Panc1 (cell line): ENCODE measurements at regions not wholly inside any gene's neighbourhood (a gene's known extent, or its start where the extent isn't known, plus 50 kb on each side); places are given as distances from the start of the nearest gene placed in this dataset.

ENCODE experiments used
- ATAC-seq: fragments of 200-7000 bp; cut with Tn5 transposase; 2 replicates; pipeline ENCODE4 v1.9.1; 2020; ENCODE audit warnings: mild to moderate bottlenecking, moderate library complexity
- BruUV-seq: library from RNA; stranded (reverse); fragments of 400-500 nt; replicated peaks from 2 replicates; lab custom pipeline; 2021; lab: Mats Ljungman, UMichigan
- CTCF ChIA-PET: fragments of 300-600 bp; sonication (Branson Sonifier 250); formaldehyde crosslinking; loops from one replicate; lab custom pipeline; 2022; ENCODE audit warnings: antibody characterized with exemption; lab: Charles Lee
- POLR2A ChIA-PET: fragments of 300-600 bp; sonication (Branson Sonifier 250); formaldehyde crosslinking; loops from one replicate; lab custom pipeline; 2022; ENCODE audit warnings: antibody characterized with exemption; lab: Charles Lee
- DNase-seq: peaks from one replicate; pipeline ENCODE4 v3.0.0-alpha.2; 2010; ENCODE audit warnings: low read depth, low spot score
- H3K27ac ChIP-seq: 2 replicates; pipeline ENCODE4 v1.5.1; 2011; ENCODE audit warnings: mild to moderate bottlenecking, low read length, inconsistent platforms
- H3K27me3 ChIP-seq: fragments of 200-500 bp; sonication (Bioruptor generic); 2 replicates; pipeline ENCODE4 v1.6.0; 2014; ENCODE audit warnings: low read length, inconsistent platforms; ENCODE audit not compliant: control insufficient read depth, insufficient read depth
- H3K36me3 ChIP-seq: fragments of 200-500 bp; sonication (Bioruptor generic); 2 replicates; pipeline ENCODE4 v1.5.1; 2014; ENCODE audit warnings: inconsistent platforms, mild to moderate bottlenecking, low read length, moderate library complexity; ENCODE audit not compliant: control insufficient read depth, insufficient read depth
- H3K4me1 ChIP-seq: 2 replicates; pipeline ENCODE4 v1.5.1; 2011; ENCODE audit warnings: inconsistent platforms, mild to moderate bottlenecking, low read length, moderate library complexity; ENCODE audit not compliant: control insufficient read depth, insufficient read depth
- H3K4me3 ChIP-seq, 2 experiments: 2 replicates each; pipeline ENCODE4 v1.5.1; 2011 to 2012; ENCODE audit warnings: low read depth in 2 of 2, low read length in 2 of 2, mild to moderate bottlenecking in 2 of 2, inconsistent platforms in 1 of 2, moderate library complexity in 1 of 2
- H3K9me3 ChIP-seq: fragments of 200-500 bp; sonication (Bioruptor generic); 2 replicates; pipeline ENCODE4 v1.5.1; 2014; ENCODE audit warnings: low read depth, mild to moderate bottlenecking, inconsistent platforms, low read length, moderate library complexity; ENCODE audit not compliant: control insufficient read depth, insufficient read depth
- CTCF ChIP-seq: fragments of 450-650 bp; IDR thresholded peaks from 2 replicates; pipeline ENCODE4 v1.5.1; 2017; ENCODE audit warnings: mild to moderate bottlenecking
- POLR2AphosphoS5 ChIP-seq: IDR thresholded peaks from 2 replicates; pipeline ENCODE4 v1.6.1; 2012; ENCODE audit warnings: mild to moderate bottlenecking, low read depth, low read length, moderate library complexity
- SIN3A ChIP-seq: IDR thresholded peaks from 2 replicates; pipeline ENCODE4 v1.6.1; 2012; ENCODE audit warnings: low read depth, mild to moderate bottlenecking, low read length, moderate library complexity, borderline replicate concordance; ENCODE audit not compliant: insufficient read depth
- TCF7L2 ChIP-seq: IDR thresholded peaks from 2 replicates; pipeline ENCODE4 v1.6.1; 2011; ENCODE audit warnings: mild to moderate bottlenecking, low read depth, low read length, inconsistent platforms
- in situ Hi-C: cut with HindIII; loops from 2 replicates; pipeline ENCODE4 v1.10.0; 2016; ENCODE audit warnings: low sequenced_read_pairs, low pct_unique_long_range_greater_than_20kb
- intact Hi-C: fragments of 100-400 bp; cut with micrococcal nuclease; formaldehyde crosslinking; loops from one replicate; pipeline ENCODE4 v1.10.0; 2022; ENCODE audit not compliant: unreplicated experiment
- TF ChIP-seq, protein P1 (sequence below), 2 experiments: IDR thresholded peaks; 2 replicates each; pipeline ENCODE4 v1.6.1; 2011 to 2012; ENCODE audit warnings: low read depth in 2 of 2, control low read depth in 1 of 2, low read length in 1 of 2, mild to moderate bottlenecking in 1 of 2, moderate library complexity in 1 of 2; ENCODE audit not compliant: insufficient read depth in 1 of 2

DNA sequence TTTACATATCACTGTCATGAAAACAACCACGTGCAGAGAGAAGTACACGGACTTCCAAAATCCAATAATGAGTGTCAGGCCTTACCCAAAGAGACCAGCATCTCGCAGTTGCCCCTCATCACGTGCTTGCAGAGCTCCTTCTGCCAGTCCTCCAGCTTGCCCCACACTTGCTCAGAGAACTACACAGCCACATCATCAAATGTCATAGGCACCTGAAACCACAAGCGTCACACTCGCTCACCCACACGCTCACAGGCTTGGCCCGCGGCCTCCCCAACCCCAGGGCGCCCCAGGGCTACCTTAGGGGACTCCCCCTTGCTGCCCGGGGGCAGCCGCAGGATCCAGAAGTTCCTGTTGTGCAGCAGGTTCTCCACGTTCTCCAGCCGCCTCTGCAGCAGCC is 123.4 kb upstream of the ZNF746 start:
- no TSS peak for BruUV-seq
- Histone ChIP-seq H3K27me3 (no peaks in the 10 kb centered on the region), H3K4me3 (no peak overlapping the region), H3K36me3 (no peaks in the 10 kb centered on the region; the same call in 1 of the 2 replicates), H3K9me3 (no peaks in the 10 kb centered on the region), H3K4me1 (peaks cover 8% of the 10 kb centered on the region; the same call in 1 of the 2 replicates), H3K27ac (no peak overlapping the region)
- DNase-seq (no peak), ATAC-seq (no peak)
- POLR2A ChIA-PET = no interaction called here
- TF ChIP-seq CTCF = no peak
- CTCF ChIA-PET = interaction anchor here (0.6 kb wide), 1 partner anchor 36 kb away, joined by 3 read pairs; no protein-coding TSS in a partner anchor
- intact Hi-C loops = no loop called here
- in situ Hi-C loops = no loop called here

- Histone ChIP-seq H3K36me3 (peaks cover 7% of the 10 kb centered on the region), H3K4me3 (no peak overlapping the region), H3K9me3 (no peaks in the 10 kb centered on the region), H3K27ac (no peak overlapping the region), H3K4me1 (no peaks in the 10 kb centered on the region), H3K27me3 (no peaks in the 10 kb centered on the region)
- DNase-seq (no peak), ATAC-seq (no peak)
- intact Hi-C loops (no loop called here), in situ Hi-C loops (no loop called here)
- POLR2A ChIA-PET = no interaction called here
- TF ChIP-seq TCF7L2 (no peak), SIN3A (no peak), CTCF (no peak), POLR2AphosphoS5 (no peak)
- TF ChIP-seq, protein P1, sequence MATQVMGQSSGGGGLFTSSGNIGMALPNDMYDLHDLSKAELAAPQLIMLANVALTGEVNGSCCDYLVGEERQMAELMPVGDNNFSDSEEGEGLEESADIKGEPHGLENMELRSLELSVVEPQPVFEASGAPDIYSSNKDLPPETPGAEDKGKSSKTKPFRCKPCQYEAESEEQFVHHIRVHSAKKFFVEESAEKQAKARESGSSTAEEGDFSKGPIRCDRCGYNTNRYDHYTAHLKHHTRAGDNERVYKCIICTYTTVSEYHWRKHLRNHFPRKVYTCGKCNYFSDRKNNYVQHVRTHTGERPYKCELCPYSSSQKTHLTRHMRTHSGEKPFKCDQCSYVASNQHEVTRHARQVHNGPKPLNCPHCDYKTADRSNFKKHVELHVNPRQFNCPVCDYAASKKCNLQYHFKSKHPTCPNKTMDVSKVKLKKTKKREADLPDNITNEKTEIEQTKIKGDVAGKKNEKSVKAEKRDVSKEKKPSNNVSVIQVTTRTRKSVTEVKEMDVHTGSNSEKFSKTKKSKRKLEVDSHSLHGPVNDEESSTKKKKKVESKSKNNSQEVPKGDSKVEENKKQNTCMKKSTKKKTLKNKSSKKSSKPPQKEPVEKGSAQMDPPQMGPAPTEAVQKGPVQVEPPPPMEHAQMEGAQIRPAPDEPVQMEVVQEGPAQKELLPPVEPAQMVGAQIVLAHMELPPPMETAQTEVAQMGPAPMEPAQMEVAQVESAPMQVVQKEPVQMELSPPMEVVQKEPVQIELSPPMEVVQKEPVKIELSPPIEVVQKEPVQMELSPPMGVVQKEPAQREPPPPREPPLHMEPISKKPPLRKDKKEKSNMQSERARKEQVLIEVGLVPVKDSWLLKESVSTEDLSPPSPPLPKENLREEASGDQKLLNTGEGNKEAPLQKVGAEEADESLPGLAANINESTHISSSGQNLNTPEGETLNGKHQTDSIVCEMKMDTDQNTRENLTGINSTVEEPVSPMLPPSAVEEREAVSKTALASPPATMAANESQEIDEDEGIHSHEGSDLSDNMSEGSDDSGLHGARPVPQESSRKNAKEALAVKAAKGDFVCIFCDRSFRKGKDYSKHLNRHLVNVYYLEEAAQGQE (IDR thresholded peaks at IDR 0.05; ENCODE audit: insufficient read depth in 1 of 2, low read depth in 2 of 2, low read length in 1 of 2) = no peak
- BruUV-seq = no TSS peak
- CTCF ChIA-PET = no interaction called here
Measured at GRCh38 chr7:149616898-149617297, 119.3 kb upstream of the ZNF746 start.
